Cardiac muscle cell (in vitro differentiated cells and primary cell): ENCODE measurements at regions not wholly inside any gene's neighbourhood (a gene's known extent, or its start where the extent isn't known, plus 50 kb on each side); places are given as distances from the start of the nearest gene placed in this dataset.

Source experiments
- DNase-seq, 2 donors: peaks; one replicate each; pipeline versions ENCODE4 v3.0.0 to v3.0.0-alpha.2; 2010 to 2017; ENCODE audit warnings: low read depth in 1 of 2, low spot score in 1 of 2
- H3K27ac ChIP-seq: fragments of 200-600 bp; sonication (generic); 2 replicates; pipeline ENCODE4 v1.5.1; 2016
- H3K27me3 ChIP-seq: fragments of 200-600 bp; sonication (generic); 2 replicates; pipeline ENCODE4 v1.6.0; 2016; ENCODE audit warnings: control low read depth
- H3K36me3 ChIP-seq: fragments of 200-600 bp; sonication (generic); 2 replicates; pipeline ENCODE4 v1.5.1; 2016; ENCODE audit warnings: control low read depth
- H3K4me1 ChIP-seq: fragments of 200-600 bp; sonication (generic); 2 replicates; pipeline ENCODE4 v1.8.1; 2017; ENCODE audit warnings: low read depth, mild to moderate bottlenecking, mixed run types
- H3K4me3 ChIP-seq: fragments of 200-600 bp; sonication (generic); 2 replicates; pipeline ENCODE4 v1.5.1; 2016; ENCODE audit warnings: mild to moderate bottlenecking
- H3K9me3 ChIP-seq: fragments of 200-600 bp; sonication (generic); 2 replicates; pipeline ENCODE4 v1.5.1; 2017; ENCODE audit warnings: low read depth, mild to moderate bottlenecking, control low read depth
- CTCF ChIP-seq: IDR thresholded peaks from 2 replicates; pipeline ENCODE4 v1.5.1; 2012; ENCODE audit warnings: low read depth, mild to moderate bottlenecking, low read length

DNA sequence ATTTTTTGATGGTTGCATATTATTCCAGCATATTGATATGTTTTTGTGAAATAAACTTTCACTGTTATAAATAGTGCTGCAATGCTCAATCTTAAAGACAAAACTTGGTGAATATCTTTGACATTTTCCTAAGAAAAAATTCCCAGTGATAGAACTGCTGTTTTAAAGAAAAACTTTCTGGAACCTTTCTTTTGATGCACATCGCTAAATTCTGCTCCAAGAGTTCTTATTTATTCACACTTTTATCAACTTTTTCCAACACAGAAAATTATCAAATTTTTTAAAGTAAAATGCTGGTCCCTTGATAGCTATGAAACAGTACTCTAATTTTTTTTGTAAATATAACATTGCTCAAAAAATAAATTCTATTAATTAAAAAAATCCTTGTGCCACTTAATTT lies 196.6 kb downstream of the HS3ST3A1 start:
- no peaks in the 10 kb centered on the region for H3K36me3 ChIP-seq
- H3K4me1 ChIP-seq: peaks cover 31% of the 10 kb centered on the region
- no peak for TF ChIP-seq CTCF
- no peak overlapping the region for H3K4me3 ChIP-seq
- H3K27me3 ChIP-seq: no peaks in the 10 kb centered on the region
- no peak for DNase-seq
- H3K27ac ChIP-seq: peak overlapping the region; percentile 22
- H3K9me3 ChIP-seq: no peaks in the 10 kb centered on the region

DNA sequence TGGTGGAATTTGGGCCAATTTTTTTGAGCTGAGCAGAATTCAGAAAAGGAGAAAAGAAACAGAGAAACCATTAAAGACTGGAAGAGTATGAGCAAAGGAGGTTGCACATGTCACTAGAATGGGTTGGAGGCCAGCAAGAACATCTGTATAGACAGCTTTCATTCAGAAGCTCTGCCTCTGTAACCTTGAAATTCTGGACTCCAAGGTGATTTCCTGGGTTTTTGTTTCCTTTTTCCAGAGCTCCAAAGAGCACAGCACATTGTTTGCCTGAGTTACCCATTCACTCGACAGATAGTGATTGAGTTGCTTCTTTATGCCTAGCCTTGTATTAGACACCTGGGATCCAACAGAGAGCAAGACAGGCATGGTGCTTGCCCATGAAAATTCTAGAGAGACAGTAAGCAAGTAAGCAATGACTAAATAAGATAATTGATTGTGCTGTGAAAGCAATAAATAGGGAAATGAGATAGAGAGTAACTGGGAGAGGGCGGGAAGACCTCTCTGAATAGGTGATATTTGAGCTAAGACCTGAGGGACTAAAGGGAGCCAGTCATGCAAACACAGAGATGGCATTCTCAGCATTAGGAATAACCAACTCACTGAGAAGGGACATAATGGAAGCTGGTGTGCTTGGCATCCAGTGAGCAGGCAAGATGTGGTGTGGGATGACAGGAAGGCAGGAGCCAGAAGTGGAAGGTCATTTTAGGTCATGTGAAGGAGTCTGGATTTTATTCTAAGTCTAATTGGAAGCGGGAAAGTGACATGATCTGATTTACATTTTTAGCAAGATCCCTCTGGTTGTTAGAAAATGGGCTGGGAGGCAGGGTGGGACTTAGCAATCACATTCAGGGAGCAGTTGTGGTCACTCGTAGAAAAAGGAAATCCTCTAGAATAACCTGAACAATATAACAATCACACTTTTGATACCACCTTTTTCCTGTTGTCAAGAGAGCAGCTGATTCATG lies 197.5 kb downstream of the HS3ST3A1 start:
- peaks cover 33% of the 10 kb centered on the region for H3K4me1 ChIP-seq
- H3K9me3 ChIP-seq: no peaks in the 10 kb centered on the region
- no peak for DNase-seq
- no peaks in the 10 kb centered on the region for H3K36me3 ChIP-seq
- no peaks in the 10 kb centered on the region for H3K27me3 ChIP-seq
- peak overlapping the region; percentile 22 for H3K27ac ChIP-seq
- no peak overlapping the region for H3K4me3 ChIP-seq
- TF ChIP-seq CTCF: no peak

- no peak overlapping the region for H3K27ac ChIP-seq
- peaks cover 25% of the 10 kb centered on the region for H3K4me1 ChIP-seq
- no peaks in the 10 kb centered on the region for H3K27me3 ChIP-seq
- H3K4me3 ChIP-seq: no peak overlapping the region
- TF ChIP-seq CTCF: no peak
- H3K9me3 ChIP-seq: no peaks in the 10 kb centered on the region
- H3K36me3 ChIP-seq: no peaks in the 10 kb centered on the region
- no peak for DNase-seq
These were observed 201.2 kb downstream of the HS3ST3A1 start for GRCh38 chr17:13400491-13400890.

- Histone ChIP-seq H3K27me3 (no peaks in the 10 kb centered on the region), H3K9me3 (no peaks in the 10 kb centered on the region), H3K4me1 (peaks cover 16% of the 10 kb centered on the region), H3K4me3 (no peak overlapping the region), H3K36me3 (no peaks in the 10 kb centered on the region), H3K27ac (no peak overlapping the region)
- DNase-seq: no peak
- TF ChIP-seq CTCF: no peak
These were observed 202.9 kb downstream of the HS3ST3A1 start for GRCh38 chr17:13398853-13399252.

DNA sequence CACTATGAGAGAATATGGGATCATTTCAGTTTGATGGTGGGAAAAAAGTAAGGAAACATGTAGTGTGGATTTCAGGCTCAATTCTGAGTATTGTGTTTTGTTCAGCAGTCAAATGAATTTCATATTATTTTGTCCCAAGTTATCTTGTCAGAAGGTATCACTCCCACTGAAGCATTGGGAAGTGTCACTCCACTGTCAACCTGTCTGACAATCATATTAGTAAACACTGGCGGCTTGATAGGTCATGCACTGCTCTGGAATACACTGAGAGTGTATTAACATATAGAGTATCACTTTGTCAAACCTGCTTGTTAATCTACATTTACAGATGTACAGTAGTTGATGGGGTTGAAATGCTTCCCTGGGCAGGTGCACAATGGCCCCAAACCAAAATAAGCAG lies 203.6 kb downstream of the HS3ST3A1 start:
- no peak overlapping the region for H3K27ac ChIP-seq
- no peaks in the 10 kb centered on the region for H3K36me3 ChIP-seq
- H3K4me1 ChIP-seq: peaks cover 14% of the 10 kb centered on the region
- TF ChIP-seq CTCF: no peak
- H3K9me3 ChIP-seq: no peaks in the 10 kb centered on the region
- no peak overlapping the region for H3K4me3 ChIP-seq
- H3K27me3 ChIP-seq: no peaks in the 10 kb centered on the region
- no peak for DNase-seq
